PC-3 (cell line): ENCODE measurements at regions not wholly inside any gene's neighbourhood (a gene's known extent, or its start where the extent isn't known, plus 50 kb on each side); places are given as distances from the start of the nearest gene placed in this dataset.

Source experiments
- CTCF ChIP-seq: fragments of 300-600 bp; sonication (generic); conservative IDR thresholded peaks from 2 replicates; pipeline ENCODE4 v1.5.1; 2017; ENCODE audit warnings: antibody characterized with exemption, low read depth, mild to moderate bottlenecking, low read length
- EZH2phosphoT487 ChIP-seq: fragments of 300-600 bp; sonication (generic); IDR thresholded peaks from 2 replicates; pipeline ENCODE4 v1.6.1; 2018; ENCODE audit warnings: mild to moderate bottlenecking, antibody characterized with exemption, low read length, borderline replicate concordance

GRCh38 chr5:117881426-117882230 is 1106.7 kb downstream of the DTWD2 start:
- no peak for TF ChIP-seq CTCF
- no peak for TF ChIP-seq EZH2phosphoT487
